ENCODE measurements at regions not wholly inside any gene's neighbourhood (a gene's known extent, or its start where the extent isn't known, plus 50 kb on each side); places are given as distances from the start of the nearest gene placed in this dataset.

DNA sequence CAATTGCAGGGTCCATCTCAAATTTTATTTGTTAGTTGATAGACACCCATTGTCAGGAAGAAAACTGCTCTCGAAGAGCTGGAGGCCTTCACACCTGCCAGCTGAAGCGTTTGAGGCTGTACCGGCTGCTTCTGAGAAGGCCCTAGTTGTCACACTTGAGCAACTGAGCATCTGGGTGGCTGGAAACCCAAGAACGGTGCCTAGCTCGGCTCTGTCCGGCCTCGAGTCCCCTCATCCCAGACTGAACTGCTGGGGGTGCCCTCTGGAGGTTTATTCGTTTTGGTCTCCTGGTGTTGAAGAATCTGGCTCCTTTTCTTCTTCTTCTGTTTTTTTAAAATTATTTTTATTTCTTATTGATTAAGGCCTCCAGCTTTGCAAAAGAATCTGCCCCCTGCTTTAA lies 59.3 kb upstream of the EXOC6 start:
- TF ChIP-seq, protein P1, sequence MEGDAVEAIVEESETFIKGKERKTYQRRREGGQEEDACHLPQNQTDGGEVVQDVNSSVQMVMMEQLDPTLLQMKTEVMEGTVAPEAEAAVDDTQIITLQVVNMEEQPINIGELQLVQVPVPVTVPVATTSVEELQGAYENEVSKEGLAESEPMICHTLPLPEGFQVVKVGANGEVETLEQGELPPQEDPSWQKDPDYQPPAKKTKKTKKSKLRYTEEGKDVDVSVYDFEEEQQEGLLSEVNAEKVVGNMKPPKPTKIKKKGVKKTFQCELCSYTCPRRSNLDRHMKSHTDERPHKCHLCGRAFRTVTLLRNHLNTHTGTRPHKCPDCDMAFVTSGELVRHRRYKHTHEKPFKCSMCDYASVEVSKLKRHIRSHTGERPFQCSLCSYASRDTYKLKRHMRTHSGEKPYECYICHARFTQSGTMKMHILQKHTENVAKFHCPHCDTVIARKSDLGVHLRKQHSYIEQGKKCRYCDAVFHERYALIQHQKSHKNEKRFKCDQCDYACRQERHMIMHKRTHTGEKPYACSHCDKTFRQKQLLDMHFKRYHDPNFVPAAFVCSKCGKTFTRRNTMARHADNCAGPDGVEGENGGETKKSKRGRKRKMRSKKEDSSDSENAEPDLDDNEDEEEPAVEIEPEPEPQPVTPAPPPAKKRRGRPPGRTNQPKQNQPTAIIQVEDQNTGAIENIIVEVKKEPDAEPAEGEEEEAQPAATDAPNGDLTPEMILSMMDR (IDR thresholded peaks at IDR 0.05) = no peak
- Histone ChIP-seq H3K36me3 (no peaks in the 10 kb centered on the region), H3K4me3 (ENCODE audit: low read depth in 1 of 2, low read length in 1 of 2) (no peak overlapping the region), H3K4me1 (ENCODE audit: control insufficient read depth in 1 of 2, insufficient read depth in 1 of 2, low read depth in 1 of 2, low read length in 1 of 2) (peaks cover 36 to 40% of the 10 kb centered on the region in 2 experiments), H3K27ac (no peak overlapping the region), H3K27me3 (no peaks in the 10 kb centered on the region), H3K9me3 (no peaks in the 10 kb centered on the region)

DNA sequence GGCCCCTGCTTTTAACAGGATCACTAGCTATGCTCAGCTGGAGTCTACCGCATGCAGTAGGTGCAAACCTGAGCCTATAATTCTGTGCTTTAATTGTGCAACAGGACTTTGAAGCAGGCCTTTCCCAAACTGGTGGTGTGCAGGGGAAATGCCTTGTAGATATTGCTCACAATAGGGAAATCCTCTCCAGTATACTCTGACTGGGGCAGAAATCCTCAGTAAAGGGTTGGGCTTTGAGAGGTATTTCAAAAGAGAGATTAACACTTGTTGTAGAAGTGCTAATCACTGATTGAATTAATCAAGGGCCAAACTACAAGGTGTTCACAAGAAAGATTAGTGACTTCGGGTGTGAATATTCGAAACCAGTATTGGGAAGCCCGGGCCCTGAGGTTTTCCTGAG lies 58.5 kb upstream of the EXOC6 start:
- Histone ChIP-seq H3K36me3 (no peaks in the 10 kb centered on the region), H3K9me3 (no peaks in the 10 kb centered on the region), H3K27me3 (no peaks in the 10 kb centered on the region), H3K4me3 (ENCODE audit: low read depth in 1 of 2, low read length in 1 of 2) (peak overlapping the region in 1 of 2 experiments; percentile 24), H3K4me1 (ENCODE audit: control insufficient read depth in 1 of 2, insufficient read depth in 1 of 2, low read depth in 1 of 2, low read length in 1 of 2) (peaks cover 36 to 40% of the 10 kb centered on the region in 2 experiments), H3K27ac (peak overlapping the region; percentile 78)
- TF ChIP-seq, protein P1 (IDR thresholded peaks at IDR 0.05) = no peak

DNA sequence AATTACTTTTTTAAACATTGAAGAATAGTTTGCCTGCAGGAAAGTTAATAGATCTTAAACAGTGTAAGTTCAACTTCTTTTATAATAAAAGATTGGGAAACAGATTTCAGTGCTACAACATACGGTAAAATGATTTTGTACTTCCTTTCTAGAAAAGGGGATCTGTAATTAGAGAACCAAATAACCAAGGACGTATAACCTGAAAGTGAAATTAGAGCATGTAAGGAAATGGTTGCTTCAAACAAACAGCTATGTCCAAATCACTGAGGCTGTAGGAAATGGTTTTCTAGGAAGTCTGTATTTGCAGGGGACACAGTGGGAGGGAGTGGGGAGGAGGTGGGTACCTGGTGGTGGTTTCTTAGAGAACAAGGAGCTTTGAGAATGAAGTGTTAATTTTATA lies 57.9 kb upstream of the EXOC6 start:
- no peaks in the 10 kb centered on the region for H3K36me3 ChIP-seq
- H3K9me3 ChIP-seq = no peaks in the 10 kb centered on the region
- H3K27ac ChIP-seq = peak overlapping the region; percentile 78
- H3K27me3 ChIP-seq = no peaks in the 10 kb centered on the region
- TF ChIP-seq, protein P1 (IDR thresholded peaks at IDR 0.05) = no peak
- peaks cover 36 to 40% of the 10 kb centered on the region in 2 experiments for H3K4me1 ChIP-seq (ENCODE audit: control insufficient read depth in 1 of 2, insufficient read depth in 1 of 2, low read depth in 1 of 2, low read length in 1 of 2)
- H3K4me3 ChIP-seq (ENCODE audit: low read depth in 1 of 2, low read length in 1 of 2) = peak overlapping the region in 1 of 2 experiments; percentile 24

DNA sequence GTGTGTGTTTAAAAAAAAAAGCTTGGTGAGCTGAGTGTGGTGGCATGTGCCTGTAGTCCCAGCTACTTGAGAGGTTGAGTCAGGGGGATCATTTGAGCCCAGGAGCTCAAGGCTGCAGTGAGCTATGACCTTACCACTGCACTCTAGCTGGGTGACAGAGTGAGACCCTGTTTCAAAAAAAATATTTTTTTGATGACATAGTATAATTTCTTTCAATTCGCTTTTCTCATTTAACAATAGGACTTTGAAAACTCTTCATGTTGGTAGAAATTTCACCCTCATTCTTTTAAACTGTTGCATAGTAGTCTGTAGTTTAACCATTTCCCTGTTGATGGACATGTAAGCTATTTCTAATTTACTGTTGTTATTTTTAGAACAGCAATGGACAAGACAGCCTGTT lies 55.7 kb upstream of the EXOC6 start:
- no peaks in the 10 kb centered on the region for H3K27me3 ChIP-seq
- TF ChIP-seq, protein P1 (IDR thresholded peaks at IDR 0.05) = no peak
- peaks cover 29 to 32% of the 10 kb centered on the region in 2 experiments for H3K4me1 ChIP-seq (ENCODE audit: control insufficient read depth in 1 of 2, insufficient read depth in 1 of 2, low read depth in 1 of 2, low read length in 1 of 2)
- H3K9me3 ChIP-seq = no peaks in the 10 kb centered on the region
- no peak overlapping the region for H3K27ac ChIP-seq
- no peak overlapping the region for H3K4me3 ChIP-seq (ENCODE audit: low read depth in 1 of 2, low read length in 1 of 2)
- no peaks in the 10 kb centered on the region for H3K36me3 ChIP-seq
